Uterus (tissue), 3 donors: ENCODE measurements at regions not wholly inside any gene's neighbourhood (a gene's known extent, or its start where the extent isn't known, plus 50 kb on each side); places are given as distances from the start of the nearest gene placed in this dataset.
A peak's percentile ranks its signal among the peaks of the same experiment; 100 is the strongest.

ENCODE experiments used
- DNase-seq, 2 donors: peaks; one replicate each; pipeline ENCODE4 v3.0.0-alpha.2; 2019 to 2020
- H3K27ac ChIP-seq, 2 donors: fragments of 200-600 bp; sonication (generic); 1 replicate in 1 of 2; 2 replicates in 1 of 2; pipeline ENCODE4 v1.5.1; 2016 to 2018
- H3K27me3 ChIP-seq, 2 donors: fragments of 200-600 bp; sonication (generic); one replicate each; pipeline ENCODE4 v1.5.1; 2018 to 2019; ENCODE audit warnings: control low read depth in 1 of 2
- H3K36me3 ChIP-seq, 2 donors: fragments of 200-600 bp; sonication (generic); one replicate each; pipeline ENCODE4 v1.5.1; 2019; ENCODE audit warnings: control low read depth in 1 of 2
- H3K4me1 ChIP-seq, 2 donors: fragments of 200-600 bp; sonication (generic); one replicate each; pipeline ENCODE4 v1.5.1; 2018 to 2019; ENCODE audit warnings: control low read depth in 1 of 2
- H3K4me3 ChIP-seq, 2 donors: fragments of 200-600 bp; sonication (generic); 1 replicate in 1 of 2; 2 replicates in 1 of 2; pipeline ENCODE4 v1.5.1; 2018 to 2019; ENCODE audit warnings: mild to moderate bottlenecking in 1 of 2
- H3K9me3 ChIP-seq, 2 donors: fragments of 200-600 bp; sonication (generic); one replicate each; pipeline ENCODE4 v1.5.1; 2019; ENCODE audit warnings: control low read depth in 1 of 2
- POLR2A ChIP-seq, 2 donors: fragments of 450-650 bp; IDR thresholded peaks; one replicate each; pipeline ENCODE4 v1.6.1; 2016; ENCODE audit warnings: antibody characterized with exemption in 2 of 2, mild to moderate bottlenecking in 1 of 2, moderate library complexity in 1 of 2
- intact Hi-C: fragments of 100-400 bp; cut with DNase I; formaldehyde crosslinking; loops from one replicate; pipeline ENCODE4 v1.15.1; 2023; ENCODE audit warnings: low total_unique reads
- TF ChIP-seq, protein P1 (sequence below), 4 experiments: fragments of 200-600 bp in 2 of 4; fragments of 450-650 bp in 2 of 4; sonication (generic) in 2 of 4; IDR thresholded peaks; one replicate each; pipeline ENCODE4 v1.5.1; 2016 to 2019; ENCODE audit warnings: antibody characterized with exemption in 4 of 4, mild to moderate bottlenecking in 2 of 4, moderate library complexity in 1 of 4
- donor health status: DM: yes; HTN: yes; CAD: no.

DNA sequence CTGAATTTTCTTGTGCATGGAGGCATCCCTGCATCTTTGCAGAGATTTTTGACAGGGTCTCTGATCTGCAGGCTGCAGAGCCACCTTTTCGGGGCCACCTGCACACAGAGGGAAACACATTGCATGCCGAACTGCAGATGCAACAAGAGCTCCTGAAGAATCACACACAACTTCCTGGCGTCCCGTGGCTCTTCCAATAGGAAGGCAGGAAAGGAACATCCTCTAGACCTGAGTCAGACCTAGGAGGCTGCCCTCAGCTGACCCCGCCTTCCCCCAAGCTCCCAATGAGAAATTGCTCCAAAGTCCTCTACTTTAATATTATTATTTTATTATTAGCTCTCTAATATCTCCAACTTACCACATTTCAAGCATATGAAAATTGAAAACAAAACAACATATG is 213.2 kb upstream of the ARRDC4 start:
- no peaks in the 10 kb centered on the region for H3K9me3 ChIP-seq
- no peak for DNase-seq
- no peaks in the 10 kb centered on the region for H3K27me3 ChIP-seq
- no peak overlapping the region for H3K4me3 ChIP-seq
- H3K36me3 ChIP-seq = no peaks in the 10 kb centered on the region
- intact Hi-C loops = no loop called here
- no peak overlapping the region for H3K27ac ChIP-seq
- H3K4me1 ChIP-seq = no peaks in the 10 kb centered on the region
- TF ChIP-seq, protein P1, sequence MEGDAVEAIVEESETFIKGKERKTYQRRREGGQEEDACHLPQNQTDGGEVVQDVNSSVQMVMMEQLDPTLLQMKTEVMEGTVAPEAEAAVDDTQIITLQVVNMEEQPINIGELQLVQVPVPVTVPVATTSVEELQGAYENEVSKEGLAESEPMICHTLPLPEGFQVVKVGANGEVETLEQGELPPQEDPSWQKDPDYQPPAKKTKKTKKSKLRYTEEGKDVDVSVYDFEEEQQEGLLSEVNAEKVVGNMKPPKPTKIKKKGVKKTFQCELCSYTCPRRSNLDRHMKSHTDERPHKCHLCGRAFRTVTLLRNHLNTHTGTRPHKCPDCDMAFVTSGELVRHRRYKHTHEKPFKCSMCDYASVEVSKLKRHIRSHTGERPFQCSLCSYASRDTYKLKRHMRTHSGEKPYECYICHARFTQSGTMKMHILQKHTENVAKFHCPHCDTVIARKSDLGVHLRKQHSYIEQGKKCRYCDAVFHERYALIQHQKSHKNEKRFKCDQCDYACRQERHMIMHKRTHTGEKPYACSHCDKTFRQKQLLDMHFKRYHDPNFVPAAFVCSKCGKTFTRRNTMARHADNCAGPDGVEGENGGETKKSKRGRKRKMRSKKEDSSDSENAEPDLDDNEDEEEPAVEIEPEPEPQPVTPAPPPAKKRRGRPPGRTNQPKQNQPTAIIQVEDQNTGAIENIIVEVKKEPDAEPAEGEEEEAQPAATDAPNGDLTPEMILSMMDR (IDR thresholded peaks at IDR 0.05) = no peak
- TF ChIP-seq POLR2A (IDR thresholded peaks at IDR 0.05) = no peak

GRCh38 chr15:97748576-97748975 is 211.9 kb upstream of the ARRDC4 start:
- Histone ChIP-seq H3K36me3 (no peaks in the 10 kb centered on the region), H3K4me3 (no peak overlapping the region), H3K4me1 (no peaks in the 10 kb centered on the region), H3K9me3 (no peaks in the 10 kb centered on the region), H3K27ac (peak overlapping the region in 1 of 2 donors; percentile 12), H3K27me3 (no peaks in the 10 kb centered on the region)
- intact Hi-C loops = no loop called here
- TF ChIP-seq POLR2A (IDR thresholded peaks at IDR 0.05) = no peak
- TF ChIP-seq, protein P1 (IDR thresholded peaks at IDR 0.05) = no peak
- DNase-seq = no peak

DNA sequence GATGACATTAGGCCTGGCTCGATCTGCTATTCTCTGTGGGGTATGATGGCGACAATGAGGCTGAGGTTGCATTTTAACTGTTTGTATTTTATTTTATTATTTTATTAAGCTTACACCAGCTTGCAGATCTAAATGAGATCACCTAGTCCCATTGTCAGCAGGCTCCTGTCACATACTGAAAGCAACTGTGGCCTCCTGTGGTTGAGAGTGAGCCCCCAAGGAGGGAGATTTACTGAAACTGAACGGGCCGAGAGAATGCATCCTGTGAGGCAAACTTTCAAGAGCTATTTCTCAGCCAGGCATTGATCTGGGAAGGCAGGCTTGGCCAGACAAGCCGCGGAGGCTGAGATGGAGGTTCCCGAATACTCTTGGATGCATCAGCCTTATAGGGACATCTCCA is 210.4 kb upstream of the ARRDC4 start:
- Histone ChIP-seq H3K27ac (peak overlapping the region in 1 of 2 donors; percentile 63), H3K4me3 (no peak overlapping the region), H3K27me3 (no peaks in the 10 kb centered on the region), H3K36me3 (no peaks in the 10 kb centered on the region), H3K4me1 (no peaks in the 10 kb centered on the region), H3K9me3 (no peaks in the 10 kb centered on the region)
- intact Hi-C loops = no loop called here
- TF ChIP-seq, protein P1 (IDR thresholded peaks at IDR 0.05) = no peak
- DNase-seq = no peak

DNA sequence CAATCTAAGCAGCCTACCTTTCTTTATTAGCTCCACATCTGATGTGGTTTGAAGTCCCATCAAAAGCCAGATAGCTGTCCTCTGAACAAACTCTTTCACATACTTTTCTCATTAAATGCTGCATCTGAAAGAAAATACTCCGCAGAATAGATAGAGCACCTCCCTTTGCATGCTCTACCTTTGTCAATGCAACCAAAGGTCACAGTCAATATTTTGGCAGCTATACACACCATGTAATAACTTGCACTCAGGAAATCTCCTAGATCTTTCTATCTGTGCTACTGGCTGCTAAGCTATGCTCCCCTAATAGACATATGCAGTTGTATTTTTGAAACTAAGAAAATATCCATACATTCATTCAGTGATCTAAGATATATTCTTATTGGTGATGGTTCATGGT is 204.8 kb upstream of the ARRDC4 start:
- H3K27ac ChIP-seq = no peak overlapping the region
- no peaks in the 10 kb centered on the region for H3K27me3 ChIP-seq
- H3K9me3 ChIP-seq = no peaks in the 10 kb centered on the region
- intact Hi-C loops = no loop called here
- TF ChIP-seq, protein P1 (IDR thresholded peaks at IDR 0.05) = no peak
- no peak for TF ChIP-seq POLR2A (IDR thresholded peaks at IDR 0.05)
- H3K4me3 ChIP-seq = no peak overlapping the region
- H3K36me3 ChIP-seq = no peaks in the 10 kb centered on the region
- no peaks in the 10 kb centered on the region for H3K4me1 ChIP-seq
- no peak for DNase-seq

- TF ChIP-seq, protein P1 (IDR thresholded peaks at IDR 0.05) = no peak
- TF ChIP-seq POLR2A (IDR thresholded peaks at IDR 0.05) = no peak
- Histone ChIP-seq H3K27me3 (no peaks in the 10 kb centered on the region), H3K36me3 (no peaks in the 10 kb centered on the region), H3K27ac (no peak overlapping the region), H3K9me3 (no peaks in the 10 kb centered on the region), H3K4me3 (no peak overlapping the region), H3K4me1 (no peaks in the 10 kb centered on the region)
- no peak for DNase-seq
- intact Hi-C loops = no loop called here
These were observed 201.1 kb upstream of the ARRDC4 start for GRCh38 chr15:97759363-97759762.
